ENCODE measurements at regions not wholly inside any gene's neighbourhood (a gene's known extent, or its start where the extent isn't known, plus 50 kb on each side); places are given as distances from the start of the nearest gene placed in this dataset.

DNA sequence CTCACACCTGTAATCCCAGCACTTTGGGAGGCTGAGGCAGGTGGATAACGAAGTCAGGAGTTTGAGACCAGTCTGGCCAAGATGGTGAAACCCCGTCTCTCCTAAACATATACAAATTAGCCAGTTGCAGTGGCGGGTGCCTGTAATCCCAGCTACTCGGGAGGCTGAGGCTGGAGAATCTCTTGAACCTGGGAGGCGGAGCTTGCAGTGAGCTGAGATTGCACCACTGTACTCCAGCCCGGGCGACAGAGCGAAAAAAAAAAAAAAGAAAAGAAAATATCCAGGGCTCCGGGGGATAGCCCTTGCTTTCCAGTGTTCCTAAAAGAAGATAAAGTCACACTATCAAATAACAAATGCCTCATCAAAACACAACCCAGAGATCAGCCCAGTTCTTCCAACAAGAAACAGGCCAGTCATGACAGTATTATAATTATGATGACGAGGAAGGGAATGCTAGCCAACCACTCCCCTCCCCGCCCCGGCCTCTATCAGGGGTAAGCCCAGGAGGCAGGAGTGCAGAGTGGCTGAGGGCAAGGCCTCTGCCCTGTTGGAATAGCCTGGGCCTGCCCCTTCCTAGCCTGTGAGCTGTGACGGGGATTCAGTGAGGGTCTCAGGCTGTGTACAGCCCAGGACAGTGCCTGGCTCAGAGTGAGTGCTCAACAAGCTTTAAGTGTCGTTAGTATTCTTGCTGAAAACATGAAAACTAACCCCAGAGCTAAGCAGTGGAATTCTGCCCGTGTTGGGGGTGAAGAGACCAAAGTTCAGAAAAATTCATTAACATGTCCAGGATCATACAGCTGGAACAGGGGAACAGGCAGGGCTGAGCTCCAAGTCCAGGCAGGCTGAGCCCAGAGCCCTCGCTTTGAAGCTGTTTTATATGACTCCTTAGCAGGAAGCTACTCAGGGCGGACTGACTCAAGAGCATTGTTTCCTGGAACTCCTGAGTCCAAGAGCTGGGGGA lies 54.3 kb downstream of the FAM241B start:
- peak; percentile 60 for DNase-seq (ENCODE audit: low spot score)

DNA sequence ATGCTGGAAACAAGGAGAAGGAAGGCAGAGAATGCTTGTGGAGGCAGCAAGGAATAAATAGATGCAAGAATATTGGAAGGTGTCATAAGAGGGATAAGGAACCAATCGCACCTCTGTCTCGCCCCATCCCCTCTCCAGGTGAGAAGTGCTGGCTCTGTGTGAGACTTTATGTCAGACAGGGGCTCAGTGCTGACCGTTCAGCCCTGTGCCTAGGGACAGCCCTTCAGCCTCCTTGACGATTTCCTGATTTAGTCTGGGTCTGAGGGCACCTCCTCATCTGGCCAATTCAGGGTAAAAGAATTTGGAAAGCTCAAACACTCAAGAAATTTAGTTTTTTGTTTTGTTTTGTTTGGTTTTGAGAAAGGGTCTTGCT lies 54.9 kb downstream of the FAM241B start:
- DNase-seq (ENCODE audit: low spot score) = no peak

GRCh38 chr10:69685426-69685801 lies 55.4 kb downstream of the FAM241B start:
- DNase-seq (ENCODE audit: low spot score) = no peak

DNA sequence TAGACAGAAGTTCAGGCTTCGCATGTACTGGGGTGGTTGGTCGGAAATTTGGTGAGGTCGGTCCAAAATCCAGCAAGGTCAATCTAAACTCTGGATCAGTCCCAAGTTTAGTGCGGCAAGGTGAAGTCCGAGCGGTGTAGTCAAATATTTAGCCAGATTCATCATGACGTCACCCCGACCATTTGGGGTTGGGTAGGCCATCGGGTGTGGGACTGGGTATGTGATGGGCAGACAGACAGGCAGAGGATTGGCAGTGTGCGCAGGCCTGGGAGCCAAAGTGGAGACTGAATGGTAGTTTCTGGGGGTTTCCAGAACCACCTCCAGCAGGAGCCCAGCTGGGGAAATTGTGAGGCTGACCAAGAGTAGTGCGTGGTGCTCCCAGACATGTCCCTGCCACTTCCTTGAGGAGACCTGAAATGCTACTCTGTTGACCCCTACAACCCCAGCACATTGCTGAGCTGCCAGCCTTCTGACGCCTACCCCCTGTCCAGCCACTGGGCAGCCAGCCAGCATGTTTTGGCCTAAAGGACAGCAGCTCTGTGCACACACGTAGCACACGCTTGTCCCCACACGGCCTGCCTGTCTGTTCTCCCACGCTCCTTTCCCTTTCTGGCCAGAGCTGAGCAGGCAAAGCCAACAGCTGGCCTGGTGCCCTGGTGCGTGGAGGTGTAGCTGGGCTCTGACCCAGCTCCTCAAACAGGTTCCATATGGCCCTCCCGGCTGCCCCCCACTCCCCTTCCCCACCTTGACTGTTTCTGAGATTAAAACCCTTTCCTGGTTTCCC lies 55.9 kb downstream of the FAM241B start:
- DNase-seq (ENCODE audit: low spot score) = peak; percentile 55

- no peak for DNase-seq (ENCODE audit: low spot score)
Observed at GRCh38 chr10:69686866-69687265, 56.8 kb downstream of the FAM241B start.

GRCh38 chr10:69687426-69687825 lies 57.4 kb downstream of the FAM241B start:
- no peak for DNase-seq (ENCODE audit: low spot score)

DNA sequence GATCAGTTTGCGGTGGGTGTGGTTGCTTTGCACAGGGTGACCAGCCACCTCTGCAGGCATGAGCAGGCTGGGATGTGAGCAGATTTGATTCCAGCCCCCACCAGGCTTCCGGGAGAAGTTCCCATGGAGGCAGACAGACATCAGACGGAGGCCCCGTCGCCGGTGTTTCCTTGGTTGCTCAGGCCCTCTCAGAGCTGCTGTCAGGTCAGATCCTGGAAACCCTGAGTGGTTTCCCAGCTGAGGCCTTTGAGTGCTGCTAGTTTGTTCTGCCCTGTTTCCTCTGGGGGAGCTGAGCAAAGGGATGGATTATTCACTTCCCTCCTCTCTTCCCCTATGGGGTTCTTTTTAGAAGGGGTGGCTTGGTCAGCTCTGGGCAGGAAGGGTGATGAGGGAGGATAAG lies 62.2 kb downstream of the FAM241B start:
- DNase-seq (ENCODE audit: low spot score) = no peak

DNA sequence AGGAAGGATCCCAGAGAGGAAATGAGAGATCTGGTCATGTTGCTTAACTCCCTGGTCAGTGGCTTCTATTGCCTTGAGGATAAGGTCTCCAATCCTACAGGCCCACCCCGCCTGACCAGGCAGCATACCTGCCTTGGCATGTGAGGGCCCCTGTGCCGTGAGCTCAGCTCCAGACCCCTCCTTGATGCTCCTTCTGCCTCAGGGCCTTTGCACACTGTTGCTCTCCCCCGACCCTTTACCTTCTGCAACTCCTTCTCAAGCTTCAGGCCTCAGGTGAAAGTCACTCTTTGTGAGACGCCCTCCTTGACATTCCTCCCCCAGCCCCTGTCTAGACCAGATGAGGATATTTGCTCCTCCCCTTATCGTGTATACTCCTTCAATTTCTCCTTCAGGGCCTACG lies 62.8 kb downstream of the FAM241B start:
- no peak for DNase-seq (ENCODE audit: low spot score)

- no peak for DNase-seq (ENCODE audit: low spot score)
Observed at GRCh38 chr10:69693886-69694285, 63.8 kb downstream of the FAM241B start.

DNA sequence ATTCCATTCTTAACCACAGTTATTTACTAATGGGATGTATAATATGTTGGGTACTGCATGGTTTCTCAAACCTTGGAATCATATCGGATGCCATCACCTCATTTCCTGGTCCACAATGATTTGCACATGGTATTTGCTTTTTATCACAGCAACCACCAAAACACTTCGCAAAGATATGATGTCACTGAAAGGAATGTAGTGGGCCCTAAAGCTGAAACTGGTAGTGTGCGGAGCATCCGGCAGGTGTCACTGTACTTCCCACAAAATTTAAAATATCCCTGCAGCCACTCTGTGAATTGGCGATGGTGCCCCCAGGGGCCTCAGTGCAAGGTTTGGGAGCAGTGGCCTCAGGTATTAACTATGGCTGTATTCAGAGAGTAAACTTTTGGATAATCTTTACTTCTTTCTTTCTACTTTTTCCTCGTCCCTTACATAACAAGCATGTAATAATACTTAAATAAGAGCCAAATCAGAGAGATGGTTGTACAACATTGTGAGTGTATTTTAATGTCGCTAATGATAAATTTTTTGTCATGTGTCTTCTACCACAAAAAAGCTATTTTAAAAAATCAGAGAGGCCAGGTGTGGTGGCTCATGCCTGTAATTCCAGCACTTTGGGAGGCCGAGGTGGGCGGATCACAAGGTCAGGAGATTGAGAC lies 66.2 kb downstream of the FAM241B start:
- no peak for DNase-seq (ENCODE audit: low spot score)

DNA sequence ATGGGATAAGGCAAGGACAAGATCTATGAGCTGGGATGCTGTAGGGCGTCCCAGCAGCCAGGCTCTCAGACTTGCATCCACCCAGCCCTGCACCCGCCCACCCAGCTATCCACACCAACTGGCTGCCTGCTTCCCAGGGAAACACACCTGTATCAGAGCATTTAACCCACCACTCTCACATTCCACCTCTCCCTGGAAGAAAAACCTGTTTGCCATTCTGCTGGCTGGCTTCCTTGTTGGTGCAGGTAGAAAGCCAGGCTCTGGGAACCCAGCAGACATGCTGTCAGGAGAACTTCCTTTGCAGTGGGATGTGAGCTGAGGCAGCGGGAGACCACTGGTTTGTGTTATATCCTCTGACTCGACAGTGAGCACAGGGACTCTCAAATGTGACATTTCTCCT lies 67.0 kb downstream of the FAM241B start:
- no peak for DNase-seq (ENCODE audit: low spot score)

GRCh38 chr10:69703256-69703655 lies 73.2 kb downstream of the FAM241B start:
- no peak for DNase-seq (ENCODE audit: low spot score)

- no peak for DNase-seq (ENCODE audit: low spot score)
Observed at GRCh38 chr10:69703766-69704630, 74.0 kb downstream of the FAM241B start.

- no peak for DNase-seq (ENCODE audit: low spot score)
Observed at GRCh38 chr10:69709366-69709941, 79.4 kb downstream of the FAM241B start.

DNA sequence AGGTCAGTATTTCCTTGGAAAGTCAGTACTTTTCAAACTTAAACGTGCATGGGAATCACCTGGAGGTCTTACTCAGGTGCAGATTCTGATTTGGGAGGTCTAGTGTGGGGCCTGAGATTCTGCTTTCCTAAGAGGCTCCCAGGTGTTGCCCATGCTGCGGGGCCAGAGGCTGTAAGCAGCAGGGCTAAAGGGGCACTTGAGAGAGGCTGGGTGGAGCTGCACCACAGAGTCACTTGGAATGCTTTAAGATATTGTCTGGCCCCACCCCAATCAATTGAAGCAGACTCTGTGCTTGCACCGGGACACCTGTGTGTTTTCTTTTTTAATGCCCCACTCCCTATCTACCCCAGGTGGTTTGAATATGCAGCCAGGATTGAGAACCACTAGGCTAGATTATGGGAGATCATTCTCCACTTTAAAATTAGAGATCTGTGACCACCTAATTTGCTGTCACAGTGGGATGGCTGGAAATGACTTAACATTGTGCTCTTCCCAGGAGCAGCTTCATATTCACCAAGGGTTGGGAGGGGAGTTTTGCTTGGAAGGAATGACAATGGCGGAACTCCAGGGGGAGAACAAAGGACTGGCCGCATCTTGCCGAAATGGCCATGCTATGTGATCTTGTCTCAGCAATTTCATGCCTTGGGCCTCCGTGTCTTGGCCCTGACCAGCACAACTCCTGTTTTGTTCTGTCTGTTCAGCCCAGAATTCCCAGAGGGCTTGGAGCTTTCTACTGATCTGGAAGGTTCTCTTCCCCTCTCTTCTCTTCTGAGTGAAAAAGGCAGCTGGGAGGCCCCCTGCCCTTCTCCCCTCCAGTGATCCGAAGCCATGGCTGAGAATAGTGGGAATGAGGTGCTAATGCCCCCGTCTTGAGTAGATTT lies 80.2 kb downstream of the FAM241B start:
- no peak for DNase-seq (ENCODE audit: low spot score)

GRCh38 chr10:69712342-69712741 lies 82.3 kb downstream of the FAM241B start:
- DNase-seq (ENCODE audit: low spot score) = no peak

- no peak for DNase-seq (ENCODE audit: low spot score)
Observed at GRCh38 chr10:69714572-69714971, 84.5 kb downstream of the FAM241B start.

DNA sequence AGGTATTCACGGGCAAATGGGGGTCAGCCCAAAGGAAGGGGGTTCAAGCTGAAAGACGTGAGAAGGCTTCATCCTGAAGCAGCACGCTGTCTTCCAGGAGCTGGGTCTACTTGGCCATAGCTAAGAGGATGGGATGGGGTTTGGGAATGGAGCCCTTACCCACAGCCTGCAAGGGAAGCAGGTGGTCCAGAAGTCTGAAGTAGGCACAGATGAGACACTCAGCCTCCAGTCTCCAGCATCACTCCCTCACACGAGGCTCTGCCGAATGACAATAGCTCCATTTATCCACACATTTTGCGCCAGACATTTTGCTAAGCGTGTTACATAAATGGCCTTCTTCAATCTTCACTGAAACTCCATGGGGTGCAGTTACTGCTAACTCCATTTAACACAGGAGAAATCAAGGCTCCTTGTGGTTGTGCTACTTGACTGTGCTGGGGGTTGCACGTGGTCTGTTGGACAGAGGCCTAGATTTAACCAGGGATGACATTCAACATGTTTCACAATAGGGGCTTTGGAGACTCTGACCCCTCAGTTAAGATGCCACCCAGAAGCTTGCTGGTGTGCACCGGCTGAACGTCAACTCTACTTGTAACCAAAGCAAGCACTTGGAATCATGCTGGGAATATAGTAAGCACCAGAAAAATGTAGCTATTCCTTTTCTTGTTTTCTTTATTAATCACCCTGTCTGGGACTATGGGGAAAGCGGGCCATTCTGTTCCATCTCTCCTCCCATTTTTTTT lies 85.3 kb downstream of the FAM241B start:
- no peak for DNase-seq (ENCODE audit: low spot score)

GRCh38 chr10:69715899-69716606 lies 85.7 kb upstream of the COL13A1 start:
- DNase-seq (ENCODE audit: low spot score) = no peak

All from ureter (tissue), 1 donor.